WTC11 (cell line): ENCODE measurements at regions not wholly inside any gene's neighbourhood (a gene's known extent, or its start where the extent isn't known, plus 50 kb on each side); places are given as distances from the start of the nearest gene placed in this dataset.

ENCODE experiments used
- ATAC-seq: fragments of 200-7000 bp; cut with Tn5 transposase; 2 replicates; pipeline ENCODE4 v1.10.0; 2021; ENCODE audit warnings: mild to moderate bottlenecking, moderate library complexity
- CTCF ChIA-PET: fragments of 300-600 bp; sonication (Branson Sonifier 250); formaldehyde crosslinking; loops from one replicate; lab custom pipeline; 2021; ENCODE audit warnings: antibody characterized with exemption; lab: Charles Lee
- POLR2A ChIA-PET: fragments of 350-600 bp; sonication (Branson Sonifier 250); formaldehyde crosslinking; loops from one replicate; lab custom pipeline; 2021; ENCODE audit warnings: antibody characterized with exemption; lab: Charles Lee
- DNase-seq: peaks from one replicate; pipeline ENCODE4 v3.0.0; 2021; ENCODE audit warnings: low spot score
- H3K27ac Mint-ChIP-seq: 2 replicates; pipeline ENCODE4 v1.8.0; 2021; ENCODE audit warnings: mixed read lengths
- H3K27me3 Mint-ChIP-seq: 2 replicates; pipeline ENCODE4 v1.8.0; 2021; ENCODE audit warnings: low read depth, mild to moderate bottlenecking, moderate library complexity, mixed read lengths
- H3K36me3 Mint-ChIP-seq: 2 replicates; pipeline ENCODE4 v1.8.0; 2021; ENCODE audit warnings: mixed read lengths
- H3K4me1 Mint-ChIP-seq: 2 replicates; pipeline ENCODE4 v1.8.0; 2022; ENCODE audit warnings: mixed read lengths
- H3K4me3 Mint-ChIP-seq: 2 replicates; pipeline ENCODE4 v1.8.0; 2021; ENCODE audit warnings: mild to moderate bottlenecking, moderate library complexity, mixed read lengths
- H3K9me3 Mint-ChIP-seq: 2 replicates; pipeline ENCODE4 v1.8.0; 2021; ENCODE audit warnings: mixed read lengths
- CTCF ChIP-seq: fragments of 200-600 bp; IDR thresholded peaks from 2 replicates; pipeline ENCODE4 v1.8.0; 2022; ENCODE audit warnings: antibody characterized with exemption
- E2F1 ChIP-seq: sonication (generic); formaldehyde crosslinking; IDR thresholded peaks from 2 replicates; pipeline ENCODE4 v1.8.0; 2022; ENCODE audit warnings: mild to moderate bottlenecking, missing genetic modification reagents
- E2F5 ChIP-seq: sonication (generic); formaldehyde crosslinking; IDR thresholded peaks from 2 replicates; pipeline ENCODE4 v1.8.1; 2022; ENCODE audit warnings: mild to moderate bottlenecking, moderate library complexity, missing genetic modification reagents
- ESRRA ChIP-seq: sonication (generic); formaldehyde crosslinking; IDR thresholded peaks from 2 replicates; pipeline ENCODE4 v1.8.1; 2022; ENCODE audit warnings: mild to moderate bottlenecking, missing genetic modification reagents, borderline replicate concordance
- FOXK1 ChIP-seq: sonication (generic); formaldehyde crosslinking; IDR thresholded peaks from 2 replicates; pipeline ENCODE4 v1.8.0; 2022; ENCODE audit warnings: mild to moderate bottlenecking, moderate library complexity, missing genetic modification reagents
- GABPB1 ChIP-seq: sonication (generic); formaldehyde crosslinking; IDR thresholded peaks from 2 replicates; pipeline ENCODE4 v1.8.1; 2023; ENCODE audit warnings: mild to moderate bottlenecking, missing genetic modification reagents
- GRHL2 ChIP-seq: fragments of 250-450 bp; sonication (Bioruptor Pico); IDR thresholded peaks from 2 replicates; pipeline ENCODE4 v1.8.0; 2022; ENCODE audit warnings: mild to moderate bottlenecking, moderate library complexity; ENCODE audit not compliant: insufficient replicate concordance, severe bottlenecking
- IRF1 ChIP-seq: sonication (generic); formaldehyde crosslinking; IDR thresholded peaks from 2 replicates; pipeline ENCODE4 v1.8.0; 2023; ENCODE audit warnings: missing genetic modification reagents
- JUN ChIP-seq: sonication (generic); formaldehyde crosslinking; IDR thresholded peaks from 2 replicates; pipeline ENCODE4 v1.8.0; 2023; ENCODE audit warnings: mild to moderate bottlenecking, missing genetic modification reagents
- MLX ChIP-seq: sonication (generic); formaldehyde crosslinking; IDR thresholded peaks from 2 replicates; pipeline ENCODE4 v1.8.1; 2023; ENCODE audit warnings: mild to moderate bottlenecking, missing genetic modification reagents, moderate library complexity
- PREB ChIP-seq: sonication (generic); formaldehyde crosslinking; IDR thresholded peaks from 2 replicates; pipeline ENCODE4 v1.8.1; 2022; ENCODE audit warnings: mild to moderate bottlenecking, missing genetic modification reagents, moderate library complexity, borderline replicate concordance
- RELA ChIP-seq: sonication (generic); formaldehyde crosslinking; IDR thresholded peaks from 2 replicates; pipeline ENCODE4 v1.8.1; 2022; ENCODE audit warnings: missing genetic modification reagents, mild to moderate bottlenecking, borderline replicate concordance
- SOX15 ChIP-seq: fragments of 250-450 bp; sonication (Bioruptor Pico); IDR thresholded peaks from 2 replicates; pipeline ENCODE4 v1.9.0; 2021; ENCODE audit warnings: mild to moderate bottlenecking
- STAT6 ChIP-seq: sonication (generic); formaldehyde crosslinking; conservative IDR thresholded peaks from 2 replicates; pipeline ENCODE4 v1.8.1; 2023; ENCODE audit warnings: mild to moderate bottlenecking, low read depth, missing genetic modification reagents, moderate library complexity
- TCF7 ChIP-seq: sonication (generic); formaldehyde crosslinking; IDR thresholded peaks from 2 replicates; pipeline ENCODE4 v1.8.0; 2022; ENCODE audit warnings: mild to moderate bottlenecking, low read depth, missing genetic modification reagents, moderate library complexity
- TEAD1 ChIP-seq: sonication (generic); formaldehyde crosslinking; IDR thresholded peaks from 2 replicates; pipeline ENCODE4 v1.8.0; 2022; ENCODE audit warnings: mild to moderate bottlenecking, missing genetic modification reagents
- ZBTB43 ChIP-seq: sonication (generic); formaldehyde crosslinking; IDR thresholded peaks from 2 replicates; pipeline ENCODE4 v1.8.1; 2023; ENCODE audit warnings: mild to moderate bottlenecking, missing genetic modification reagents
- ZNF138 ChIP-seq: sonication (generic); formaldehyde crosslinking; conservative IDR thresholded peaks from 2 replicates; pipeline ENCODE4 v1.8.1; 2022; ENCODE audit warnings: mild to moderate bottlenecking, moderate library complexity, missing genetic modification reagents
- ZNF425 ChIP-seq: fragments of 250-450 bp; sonication (Bioruptor Pico); conservative IDR thresholded peaks from 2 replicates; pipeline ENCODE4 v1.9.0; 2021; ENCODE audit warnings: mild to moderate bottlenecking
- ZSCAN18 ChIP-seq: fragments of 250-450 bp; sonication (Bioruptor Pico); IDR thresholded peaks from 2 replicates; pipeline ENCODE4 v2.1.2; 2022; ENCODE audit warnings: mild to moderate bottlenecking, moderate library complexity

GRCh38 chr22:47295226-47295901, 532.9 kb downstream of the TBC1D22A start:
- Mint-ChIP-seq H3K36me3 (peaks cover 3% of the 10 kb centered on the region; the same call in 1 of the 2 replicates), H3K27me3 (peaks cover 3% of the 10 kb centered on the region; the same call in 1 of the 2 replicates), H3K4me3 (no peak overlapping the region), H3K27ac (no peak overlapping the region), H3K4me1 (no peaks in the 10 kb centered on the region), H3K9me3 (peaks cover 11% of the 10 kb centered on the region)
- TF ChIP-seq ZSCAN18 (CRISPR knock-in tag) (no peak), MLX (CRISPR knock-in tag) (no peak), ZBTB43 (CRISPR knock-in tag) (no peak), FOXK1 (no peak), ZNF138 (CRISPR knock-in tag) (no peak), PREB (CRISPR knock-in tag) (no peak), STAT6 (CRISPR knock-in tag) (no peak), E2F5 (CRISPR knock-in tag) (no peak), RELA (no peak), ZNF425 (CRISPR knock-in tag) (no peak), IRF1 (CRISPR knock-in tag) (no peak), TEAD1 (no peak)
- no peak for ATAC-seq
- POLR2A ChIA-PET, result no interaction called here
- DNase-seq, result no peak
- CTCF ChIA-PET, result no interaction called here

- Mint-ChIP-seq H3K4me3 (no peak overlapping the region), H3K4me1 (no peaks in the 10 kb centered on the region), H3K27ac (no peak overlapping the region), H3K36me3 (peaks cover 3% of the 10 kb centered on the region; the same call in 1 of the 2 replicates), H3K9me3 (peaks cover 11% of the 10 kb centered on the region), H3K27me3 (no peaks in the 10 kb centered on the region; the same call in 1 of the 2 replicates)
- ATAC-seq (no peak), DNase-seq (no peak)
- CTCF ChIA-PET, result no interaction called here
- POLR2A ChIA-PET, result no interaction called here
- TF ChIP-seq CTCF, result no peak
- no peak for TF ChIP-seq JUN
- no peak for TF ChIP-seq TCF7 (CRISPR knock-in tag)
- no peak for TF ChIP-seq GRHL2
- TF ChIP-seq ESRRA (CRISPR knock-in tag), result no peak
- no peak for TF ChIP-seq SOX15
- no peak for TF ChIP-seq E2F1 (CRISPR knock-in tag)
- no peak for TF ChIP-seq GABPB1 (CRISPR knock-in tag)
Observed at GRCh38 chr22:47294576-47294975, 532.1 kb downstream of the TBC1D22A start.
